DMS153 (cell line): ENCODE measurements at regions not wholly inside any gene's neighbourhood (a gene's known extent, or its start where the extent isn't known, plus 50 kb on each side); places are given as distances from the start of the nearest gene placed in this dataset.
"Not testable (repeated sequence)": the region's sequence is repeated elsewhere in the genome, so short reads cannot be mapped to it uniquely, and the experiment has no call there.

ENCODE experiments used
- DNase-seq: peaks from one replicate; lab custom pipeline; 2025; lab: John Stamatoyannopoulos, UW

- DNase-seq, result no peak
Observed at GRCh38 chr20:40634891-40635290, 54.1 kb downstream of the MAFB start.

GRCh38 chr20:40633123-40633850 is 55.7 kb downstream of the MAFB start:
- DNase-seq, result no peak

- DNase-seq, result no peak
Observed at GRCh38 chr20:40632346-40632976, 56.6 kb downstream of the MAFB start.

- DNase-seq, result no peak
Observed at GRCh38 chr20:40631119-40631631, 57.9 kb downstream of the MAFB start.

GRCh38 chr20:40630713-40631112 is 58.3 kb downstream of the MAFB start:
- DNase-seq, result no peak

GRCh38 chr20:40630099-40630498 is 58.9 kb downstream of the MAFB start:
- DNase-seq, result no peak

- no peak for DNase-seq
Observed at GRCh38 chr20:40628877-40629276, 60.2 kb downstream of the MAFB start.

- not testable (repeated sequence) for DNase-seq
Observed at GRCh38 chr20:40619053-40619452, 70.0 kb downstream of the MAFB start.

- no peak for DNase-seq
Observed at GRCh38 chr20:40617594-40617993, 71.4 kb downstream of the MAFB start.

- DNase-seq, result no peak
Observed at GRCh38 chr20:40612837-40613236, 76.2 kb downstream of the MAFB start.

GRCh38 chr20:40612247-40612646 is 76.8 kb downstream of the MAFB start:
- DNase-seq, result no peak

GRCh38 chr20:40610730-40611129 is 78.3 kb downstream of the MAFB start:
- no peak for DNase-seq

GRCh38 chr20:40607927-40608326 is 81.1 kb downstream of the MAFB start:
- DNase-seq, result no peak

- DNase-seq, result no peak
Observed at GRCh38 chr20:40606660-40607059, 82.4 kb downstream of the MAFB start.

GRCh38 chr20:40606237-40606636 is 82.8 kb downstream of the MAFB start:
- no peak for DNase-seq

- no peak for DNase-seq
Observed at GRCh38 chr20:40604416-40604815, 84.6 kb downstream of the MAFB start.

- DNase-seq, result no peak
Observed at GRCh38 chr20:40603057-40603651, 85.9 kb downstream of the MAFB start.

- DNase-seq, result no peak
Observed at GRCh38 chr20:40602381-40602780, 86.7 kb downstream of the MAFB start.

- no peak for DNase-seq
Observed at GRCh38 chr20:40600441-40601219, 88.4 kb downstream of the MAFB start.

- no peak for DNase-seq
Observed at GRCh38 chr20:40599987-40600386, 89.0 kb downstream of the MAFB start.

GRCh38 chr20:40592941-40593340 is 96.1 kb downstream of the MAFB start:
- no peak for DNase-seq

- no peak for DNase-seq
Observed at GRCh38 chr20:40591536-40591935, 97.5 kb downstream of the MAFB start.
